HepG2 (cell line): ENCODE measurements at regions not wholly inside any gene's neighbourhood (a gene's known extent, or its start where the extent isn't known, plus 50 kb on each side); places are given as distances from the start of the nearest gene placed in this dataset.

ENCODE experiments used
- BHLHE40 ChIP-seq: IDR thresholded peaks from 2 replicates; pipeline ENCODE4 v1.6.1; 2011; ENCODE audit warnings: low read length, improper control_type of control experiment
- BRD4 ChIP-seq: sonication (generic); formaldehyde crosslinking; IDR thresholded peaks from 2 replicates; pipeline ENCODE4 v1.4.0; 2020; ENCODE audit warnings: missing genetic modification reagents
- GFI1 ChIP-seq: sonication (generic); formaldehyde crosslinking; IDR thresholded peaks from 2 replicates; pipeline ENCODE4 v1.5.0; 2020; ENCODE audit warnings: missing genetic modification reagents, mild to moderate bottlenecking, borderline replicate concordance
- GLMP ChIP-seq: sonication (generic); formaldehyde crosslinking; IDR thresholded peaks from 2 replicates; pipeline ENCODE4 v1.9.0; 2021; ENCODE audit warnings: missing genetic modification reagents, mild to moderate bottlenecking, borderline replicate concordance
- HDAC2 ChIP-seq: sonication (generic); formaldehyde crosslinking; IDR thresholded peaks from 2 replicates; pipeline ENCODE4 v1.4.0; 2020; ENCODE audit warnings: missing genetic modification reagents
- HOMEZ ChIP-seq: IDR thresholded peaks from 2 replicates; pipeline ENCODE4 v1.6.1; 2016; ENCODE audit warnings: low read depth
- MNT ChIP-seq: fragments of 450-650 bp; IDR thresholded peaks from 2 replicates; pipeline ENCODE4 v1.6.1; 2016
- NR2F6 ChIP-seq, 2 experiments: IDR thresholded peaks; 2 replicates each; pipeline ENCODE4 v1.6.1; 2016; ENCODE audit warnings: antibody characterized with exemption in 1 of 2, mild to moderate bottlenecking in 1 of 2
- RFXANK ChIP-seq: IDR thresholded peaks from 2 replicates; pipeline ENCODE4 v1.6.1; 2016
- SCMH1 ChIP-seq: sonication (generic); formaldehyde crosslinking; IDR thresholded peaks from 2 replicates; pipeline ENCODE4 v1.9.0; 2021; ENCODE audit warnings: missing genetic modification reagents, mild to moderate bottlenecking, borderline replicate concordance
- THAP9 ChIP-seq: sonication (generic); formaldehyde crosslinking; IDR thresholded peaks from 2 replicates; pipeline ENCODE4; 2020; ENCODE audit warnings: missing genetic modification reagents, mild to moderate bottlenecking, borderline replicate concordance
- ZBTB37 ChIP-seq: sonication (generic); formaldehyde crosslinking; IDR thresholded peaks from 2 replicates; pipeline ENCODE4 v1.4.0; 2020; ENCODE audit warnings: mild to moderate bottlenecking, missing genetic modification reagents
- ZKSCAN8 ChIP-seq: IDR thresholded peaks from 2 replicates; pipeline ENCODE4 v1.6.1; 2016; ENCODE audit warnings: borderline replicate concordance, missing genetic modification reagents, missing compliant biosample characterization
- ZNF280D ChIP-seq: sonication (generic); formaldehyde crosslinking; IDR thresholded peaks from 2 replicates; pipeline ENCODE4 v1.5.1; 2020; ENCODE audit warnings: mild to moderate bottlenecking, missing genetic modification reagents
- ZNF3 ChIP-seq: IDR thresholded peaks from 2 replicates; pipeline ENCODE4 v1.7.0; 2017; ENCODE audit warnings: inconsistent platforms
- ZNF414 ChIP-seq: sonication (generic); formaldehyde crosslinking; IDR thresholded peaks from 2 replicates; pipeline ENCODE4 v1.5.0; 2020; ENCODE audit warnings: missing genetic modification reagents
- ZNF678 ChIP-seq: sonication (generic); formaldehyde crosslinking; IDR thresholded peaks from 2 replicates; pipeline ENCODE4 v1.4.0; 2020; ENCODE audit warnings: mild to moderate bottlenecking, missing genetic modification reagents
- ZNF761 ChIP-seq: sonication (generic); formaldehyde crosslinking; conservative IDR thresholded peaks from 2 replicates; pipeline ENCODE4 v1.4.0; 2020; ENCODE audit warnings: mild to moderate bottlenecking, missing genetic modification reagents
- ZSCAN31 ChIP-seq: sonication (generic); formaldehyde crosslinking; IDR thresholded peaks from 2 replicates; pipeline ENCODE4 v1.5.0; 2020; ENCODE audit warnings: low read depth, mild to moderate bottlenecking, missing genetic modification reagents

- TF ChIP-seq THAP9 (CRISPR knock-in tag) = no peak
- no peak for TF ChIP-seq ZNF761 (CRISPR knock-in tag)
- no peak for TF ChIP-seq ZNF3 (CRISPR knock-in tag)
- TF ChIP-seq ZSCAN31 = no peak
- TF ChIP-seq BHLHE40 = no peak
- no peak for TF ChIP-seq HOMEZ
- TF ChIP-seq ZNF280D (CRISPR knock-in tag) = no peak
- TF ChIP-seq ZNF414 (CRISPR knock-in tag) = no peak
- no peak for TF ChIP-seq ZKSCAN8 (CRISPR knock-in tag)
- TF ChIP-seq NR2F6 (IDR thresholded peaks at IDR 0.05) = peak; percentile 93
- peak; percentile 97 for TF ChIP-seq NR2F6 (CRISPR knock-in tag; IDR thresholded peaks at IDR 0.05)
- TF ChIP-seq ZNF678 (CRISPR knock-in tag) = no peak
- no peak for TF ChIP-seq GLMP (CRISPR knock-in tag)
- TF ChIP-seq ZBTB37 (CRISPR knock-in tag) = no peak
- TF ChIP-seq MNT = no peak
- TF ChIP-seq HDAC2 (CRISPR knock-in tag) = no peak
- no peak for TF ChIP-seq GFI1 (CRISPR knock-in tag)
- TF ChIP-seq BRD4 (CRISPR knock-in tag) = no peak
- TF ChIP-seq SCMH1 (CRISPR knock-in tag) = no peak
- no peak for TF ChIP-seq RFXANK (CRISPR knock-in tag)
Measured at GRCh38 chr18:57910817-57911216, 107.7 kb upstream of the ATP8B1 start (continued).
